Gastrocnemius medialis (tissue), 4 donors: ENCODE measurements at regions not wholly inside any gene's neighbourhood (a gene's known extent, or its start where the extent isn't known, plus 50 kb on each side); places are given as distances from the start of the nearest gene placed in this dataset.

ENCODE experiments used
- CTCF ChIP-seq, 5 experiments: fragments of 450-650 bp in 3 of 5; fragments of 200-600 bp in 2 of 5; sonication (generic) in 2 of 5; IDR thresholded peaks in 4 of 5; conservative IDR thresholded peaks in 1 of 5; 1 replicate in 4 of 5; 2 replicates in 1 of 5; pipeline ENCODE4 v1.5.1; 2016 to 2019; ENCODE audit warnings: antibody characterized with exemption in 5 of 5, mild to moderate bottlenecking in 3 of 5, moderate library complexity in 3 of 5
- POLR2A ChIP-seq, 2 donors: fragments of 450-650 bp; IDR thresholded peaks; one replicate each; pipeline ENCODE4 v1.6.1; 2017; ENCODE audit warnings: antibody characterized with exemption in 2 of 2, mild to moderate bottlenecking in 2 of 2, moderate library complexity in 2 of 2

GRCh38 chr1:22373252-22373651 is 78.4 kb upstream of the ZBTB40 start:
- TF ChIP-seq CTCF (IDR thresholded peaks at IDR 0.05 in 4 of 5, conservative IDR thresholded peaks at IDR 0.05 in 1 of 5) (no peak), POLR2A (IDR thresholded peaks at IDR 0.05) (no peak)
